Hematopoietic multipotent progenitor cell treated with erythropoietin and hydrocortisone succinate and interleukin-3 and kit ligand, for 8 days (in vitro differentiated cells): ENCODE measurements at regions not wholly inside any gene's neighbourhood (a gene's known extent, or its start where the extent isn't known, plus 50 kb on each side); places are given as distances from the start of the nearest gene placed in this dataset.

Experiments used
- DNase-seq: peaks from one replicate; pipeline ENCODE4 v3.0.0-alpha.2; 2015

GRCh38 chr2:234691968-234692955 lies 195.4 kb upstream of the ARL4C start:
- no peak for DNase-seq

GRCh38 chr2:234691214-234691575 lies 194.3 kb upstream of the ARL4C start:
- DNase-seq: no peak

GRCh38 chr2:234690569-234691213 lies 193.8 kb upstream of the ARL4C start:
- DNase-seq: no peak

- DNase-seq: no peak
Observed at GRCh38 chr2:234689911-234690379, 193.1 kb upstream of the ARL4C start.

- DNase-seq: no peak
Observed at GRCh38 chr2:234687718-234688475, 191.0 kb upstream of the ARL4C start.

- DNase-seq: no peak
Observed at GRCh38 chr2:234686088-234686890, 189.4 kb upstream of the ARL4C start.

GRCh38 chr2:234684466-234684865 lies 187.6 kb upstream of the ARL4C start:
- DNase-seq: no peak

GRCh38 chr2:234683950-234684349 lies 187.1 kb upstream of the ARL4C start:
- DNase-seq: no peak

GRCh38 chr2:234682492-234683228 lies 185.8 kb upstream of the ARL4C start:
- no peak for DNase-seq

GRCh38 chr2:234680688-234681619 lies 184.1 kb upstream of the ARL4C start:
- DNase-seq: no peak

GRCh38 chr2:234679741-234680687 lies 183.1 kb upstream of the ARL4C start:
- no peak for DNase-seq

GRCh38 chr2:234679301-234679740 lies 182.4 kb upstream of the ARL4C start:
- no peak for DNase-seq

GRCh38 chr2:234678711-234679110 lies 181.8 kb upstream of the ARL4C start:
- DNase-seq: no peak

- no peak for DNase-seq
Observed at GRCh38 chr2:234677758-234678538, 181.1 kb upstream of the ARL4C start.

GRCh38 chr2:234676783-234677450 lies 180.0 kb upstream of the ARL4C start:
- no peak for DNase-seq

- no peak for DNase-seq
Observed at GRCh38 chr2:234676109-234676782, 179.4 kb upstream of the ARL4C start.

- DNase-seq: no peak
Observed at GRCh38 chr2:234674781-234675201, 177.9 kb upstream of the ARL4C start.
